ENCODE measurements at regions not wholly inside any gene's neighbourhood (a gene's known extent, or its start where the extent isn't known, plus 50 kb on each side); places are given as distances from the start of the nearest gene placed in this dataset.

GRCh38 chr3:80543154-80543553 lies 775.4 kb upstream of the ROBO1 start:
- Histone ChIP-seq H3K36me3 (no peaks in the 10 kb centered on the region), H3K27me3 (replicated peaks) (no peaks in the 10 kb centered on the region), H3K4me1 (replicated peaks) (no peaks in the 10 kb centered on the region), H3K4me3 (no peak overlapping the region), H3K27ac (no peak overlapping the region), H3K9me3 (replicated peaks) (no peaks in the 10 kb centered on the region)
- no peak for DNase-seq (ENCODE audit: low read depth in 1 of 2, low spot score in 2 of 2)

- H3K27me3 ChIP-seq (replicated peaks), result no peaks in the 10 kb centered on the region
- no peak overlapping the region for H3K27ac ChIP-seq
- H3K4me1 ChIP-seq (replicated peaks), result no peaks in the 10 kb centered on the region
- H3K9me3 ChIP-seq (replicated peaks), result no peaks in the 10 kb centered on the region
- H3K36me3 ChIP-seq, result no peaks in the 10 kb centered on the region
- DNase-seq (ENCODE audit: low read depth in 1 of 2, low spot score in 2 of 2), result no peak
- no peak overlapping the region for H3K4me3 ChIP-seq
These were observed 774.7 kb upstream of the ROBO1 start for GRCh38 chr3:80542456-80542855.

- Histone ChIP-seq H3K4me3 (no peak overlapping the region), H3K4me1 (replicated peaks) (no peaks in the 10 kb centered on the region), H3K9me3 (replicated peaks) (no peaks in the 10 kb centered on the region), H3K36me3 (no peaks in the 10 kb centered on the region), H3K27me3 (replicated peaks) (no peaks in the 10 kb centered on the region), H3K27ac (no peak overlapping the region)
- DNase-seq (ENCODE audit: low read depth in 1 of 2, low spot score in 2 of 2), result no peak
These were observed 769.9 kb upstream of the ROBO1 start for GRCh38 chr3:80537680-80538079.

GRCh38 chr3:80535286-80535685 lies 767.5 kb upstream of the ROBO1 start:
- H3K27me3 ChIP-seq (replicated peaks), result no peaks in the 10 kb centered on the region
- H3K4me3 ChIP-seq, result no peak overlapping the region
- no peaks in the 10 kb centered on the region for H3K4me1 ChIP-seq (replicated peaks)
- H3K9me3 ChIP-seq (replicated peaks), result no peaks in the 10 kb centered on the region
- no peak overlapping the region for H3K27ac ChIP-seq
- H3K36me3 ChIP-seq, result no peaks in the 10 kb centered on the region
- DNase-seq (ENCODE audit: low read depth in 1 of 2, low spot score in 2 of 2), result no peak

GRCh38 chr3:80533553-80533952 lies 765.8 kb upstream of the ROBO1 start:
- Histone ChIP-seq H3K9me3 (replicated peaks) (no peaks in the 10 kb centered on the region), H3K36me3 (no peaks in the 10 kb centered on the region), H3K4me1 (replicated peaks) (no peaks in the 10 kb centered on the region), H3K4me3 (no peak overlapping the region), H3K27me3 (replicated peaks) (no peaks in the 10 kb centered on the region), H3K27ac (no peak overlapping the region)
- no peak for DNase-seq (ENCODE audit: low read depth in 1 of 2, low spot score in 2 of 2)

- no peak for DNase-seq (ENCODE audit: low read depth in 1 of 2, low spot score in 2 of 2)
- H3K27ac ChIP-seq, result no peak overlapping the region
- H3K36me3 ChIP-seq, result no peaks in the 10 kb centered on the region
- H3K9me3 ChIP-seq (replicated peaks), result no peaks in the 10 kb centered on the region
- no peak overlapping the region for H3K4me3 ChIP-seq
- no peaks in the 10 kb centered on the region for H3K4me1 ChIP-seq (replicated peaks)
- no peaks in the 10 kb centered on the region for H3K27me3 ChIP-seq (replicated peaks)
These were observed 758.4 kb upstream of the ROBO1 start for GRCh38 chr3:80526153-80526552.

GRCh38 chr3:80521081-80521480 lies 753.3 kb upstream of the ROBO1 start:
- Histone ChIP-seq H3K9me3 (replicated peaks) (no peaks in the 10 kb centered on the region), H3K27me3 (replicated peaks) (no peaks in the 10 kb centered on the region), H3K27ac (no peak overlapping the region), H3K4me1 (replicated peaks) (no peaks in the 10 kb centered on the region), H3K4me3 (no peak overlapping the region), H3K36me3 (no peaks in the 10 kb centered on the region)
- DNase-seq (ENCODE audit: low read depth in 1 of 2, low spot score in 2 of 2), result no peak

GRCh38 chr3:80519436-80519835 lies 751.6 kb upstream of the ROBO1 start:
- Histone ChIP-seq H3K27me3 (replicated peaks) (no peaks in the 10 kb centered on the region), H3K4me1 (replicated peaks) (no peaks in the 10 kb centered on the region), H3K27ac (no peak overlapping the region), H3K9me3 (replicated peaks) (no peaks in the 10 kb centered on the region), H3K36me3 (no peaks in the 10 kb centered on the region), H3K4me3 (no peak overlapping the region)
- DNase-seq (ENCODE audit: low read depth in 1 of 2, low spot score in 2 of 2), result no peak

GRCh38 chr3:80496452-80496851 lies 728.7 kb upstream of the ROBO1 start:
- Histone ChIP-seq H3K27ac (no peak overlapping the region), H3K4me3 (no peak overlapping the region), H3K4me1 (replicated peaks) (no peaks in the 10 kb centered on the region), H3K9me3 (replicated peaks) (no peaks in the 10 kb centered on the region), H3K27me3 (replicated peaks) (no peaks in the 10 kb centered on the region), H3K36me3 (no peaks in the 10 kb centered on the region)
- DNase-seq (ENCODE audit: low read depth in 1 of 2, low spot score in 2 of 2), result no peak

GRCh38 chr3:80492162-80492561 lies 724.4 kb upstream of the ROBO1 start:
- H3K27ac ChIP-seq, result no peak overlapping the region
- no peak overlapping the region for H3K4me3 ChIP-seq
- DNase-seq (ENCODE audit: low read depth in 1 of 2, low spot score in 2 of 2), result no peak
- no peaks in the 10 kb centered on the region for H3K9me3 ChIP-seq (replicated peaks)
- no peaks in the 10 kb centered on the region for H3K27me3 ChIP-seq (replicated peaks)
- no peaks in the 10 kb centered on the region for H3K36me3 ChIP-seq
- no peaks in the 10 kb centered on the region for H3K4me1 ChIP-seq (replicated peaks)

GRCh38 chr3:80472961-80473360 lies 705.2 kb upstream of the ROBO1 start:
- no peaks in the 10 kb centered on the region for H3K36me3 ChIP-seq
- H3K27me3 ChIP-seq (replicated peaks), result no peaks in the 10 kb centered on the region
- H3K9me3 ChIP-seq (replicated peaks), result no peaks in the 10 kb centered on the region
- no peak overlapping the region for H3K4me3 ChIP-seq
- no peak overlapping the region for H3K27ac ChIP-seq
- DNase-seq (ENCODE audit: low read depth in 1 of 2, low spot score in 2 of 2), result no peak
- H3K4me1 ChIP-seq (replicated peaks), result no peaks in the 10 kb centered on the region

- no peak overlapping the region for H3K27ac ChIP-seq
- no peaks in the 10 kb centered on the region for H3K27me3 ChIP-seq (replicated peaks)
- no peaks in the 10 kb centered on the region for H3K36me3 ChIP-seq
- no peak for DNase-seq (ENCODE audit: low read depth in 1 of 2, low spot score in 2 of 2)
- H3K4me3 ChIP-seq, result no peak overlapping the region
- no peaks in the 10 kb centered on the region for H3K9me3 ChIP-seq (replicated peaks)
- no peaks in the 10 kb centered on the region for H3K4me1 ChIP-seq (replicated peaks)
These were observed 704.7 kb upstream of the ROBO1 start for GRCh38 chr3:80472459-80472858.

- Histone ChIP-seq H3K4me1 (replicated peaks) (no peaks in the 10 kb centered on the region), H3K9me3 (replicated peaks) (no peaks in the 10 kb centered on the region), H3K27me3 (replicated peaks) (no peaks in the 10 kb centered on the region), H3K36me3 (no peaks in the 10 kb centered on the region), H3K27ac (no peak overlapping the region), H3K4me3 (no peak overlapping the region)
- no peak for DNase-seq (ENCODE audit: low read depth in 1 of 2, low spot score in 2 of 2)
These were observed 702.6 kb upstream of the ROBO1 start for GRCh38 chr3:80470433-80470832.

GRCh38 chr3:80465746-80466145 lies 697.9 kb upstream of the ROBO1 start:
- Histone ChIP-seq H3K4me1 (replicated peaks) (no peaks in the 10 kb centered on the region), H3K27me3 (replicated peaks) (no peaks in the 10 kb centered on the region), H3K9me3 (replicated peaks) (no peaks in the 10 kb centered on the region), H3K36me3 (no peaks in the 10 kb centered on the region), H3K27ac (no peak overlapping the region), H3K4me3 (no peak overlapping the region)
- no peak for DNase-seq (ENCODE audit: low read depth in 1 of 2, low spot score in 2 of 2)

- no peaks in the 10 kb centered on the region for H3K9me3 ChIP-seq (replicated peaks)
These were observed 683.6 kb upstream of the ROBO1 start for GRCh38 chr3:80451393-80451792.

More at GRCh38 chr3:80451393-80451792, 683.6 kb upstream of the ROBO1 start:
- Histone ChIP-seq H3K27ac (no peak overlapping the region), H3K4me3 (no peak overlapping the region), H3K27me3 (replicated peaks) (no peaks in the 10 kb centered on the region), H3K4me1 (replicated peaks) (no peaks in the 10 kb centered on the region), H3K36me3 (no peaks in the 10 kb centered on the region)
- DNase-seq (ENCODE audit: low read depth in 1 of 2, low spot score in 2 of 2), result no peak
